GM12873 (cell line): ENCODE measurements at regions not wholly inside any gene's neighbourhood (a gene's known extent, or its start where the extent isn't known, plus 50 kb on each side); places are given as distances from the start of the nearest gene placed in this dataset.

Experiments used
- TF ChIP-seq, protein P1 (sequence below): IDR thresholded peaks from 2 replicates; pipeline ENCODE4 v1.5.1; 2012; ENCODE audit warnings: low read depth, mild to moderate bottlenecking, moderate library complexity, low read length, control low read depth; ENCODE audit not compliant: insufficient read depth; ENCODE audit errors: missing control alignments

DNA sequence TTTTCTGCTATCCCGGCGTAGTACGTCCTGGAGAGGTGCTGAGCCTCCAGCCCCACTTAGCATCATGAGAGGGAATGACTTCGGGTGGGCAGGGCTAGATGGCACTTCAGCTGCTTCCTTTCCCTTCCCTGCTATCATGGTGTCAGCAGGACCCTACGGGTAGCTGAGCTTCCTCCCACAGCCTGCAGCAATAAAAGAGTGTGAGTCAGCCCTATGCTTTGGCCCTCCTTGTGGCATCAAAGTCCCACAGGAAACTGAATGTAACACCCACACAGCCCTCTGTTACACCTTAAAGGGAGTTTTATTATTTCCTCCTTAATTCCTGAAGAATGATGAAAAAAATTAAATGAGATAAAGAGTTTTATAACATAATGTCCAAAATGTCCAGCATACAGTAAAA is 458.1 kb downstream of the RPS24 start:
- TF ChIP-seq, protein P1, sequence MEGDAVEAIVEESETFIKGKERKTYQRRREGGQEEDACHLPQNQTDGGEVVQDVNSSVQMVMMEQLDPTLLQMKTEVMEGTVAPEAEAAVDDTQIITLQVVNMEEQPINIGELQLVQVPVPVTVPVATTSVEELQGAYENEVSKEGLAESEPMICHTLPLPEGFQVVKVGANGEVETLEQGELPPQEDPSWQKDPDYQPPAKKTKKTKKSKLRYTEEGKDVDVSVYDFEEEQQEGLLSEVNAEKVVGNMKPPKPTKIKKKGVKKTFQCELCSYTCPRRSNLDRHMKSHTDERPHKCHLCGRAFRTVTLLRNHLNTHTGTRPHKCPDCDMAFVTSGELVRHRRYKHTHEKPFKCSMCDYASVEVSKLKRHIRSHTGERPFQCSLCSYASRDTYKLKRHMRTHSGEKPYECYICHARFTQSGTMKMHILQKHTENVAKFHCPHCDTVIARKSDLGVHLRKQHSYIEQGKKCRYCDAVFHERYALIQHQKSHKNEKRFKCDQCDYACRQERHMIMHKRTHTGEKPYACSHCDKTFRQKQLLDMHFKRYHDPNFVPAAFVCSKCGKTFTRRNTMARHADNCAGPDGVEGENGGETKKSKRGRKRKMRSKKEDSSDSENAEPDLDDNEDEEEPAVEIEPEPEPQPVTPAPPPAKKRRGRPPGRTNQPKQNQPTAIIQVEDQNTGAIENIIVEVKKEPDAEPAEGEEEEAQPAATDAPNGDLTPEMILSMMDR = no peak

DNA sequence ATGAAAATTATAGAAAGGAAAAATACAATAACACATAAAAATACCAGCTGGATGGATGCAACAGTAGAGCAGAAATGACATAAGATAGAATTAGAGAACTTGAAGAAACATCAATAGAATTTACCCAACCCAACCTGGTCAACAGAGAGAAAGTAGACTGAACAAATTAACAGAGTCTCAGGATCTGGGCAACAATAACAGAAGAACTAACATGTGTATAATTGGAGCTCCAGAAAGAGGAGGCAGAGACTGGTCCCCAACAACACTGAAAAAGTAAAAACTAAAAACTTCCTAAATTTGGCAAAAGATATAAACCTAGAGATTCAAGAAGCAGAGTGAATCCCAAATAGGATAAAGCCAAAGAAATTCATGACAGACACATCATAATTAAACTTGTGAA is 458.8 kb downstream of the RPS24 start:
- TF ChIP-seq, protein P1 = no peak

DNA sequence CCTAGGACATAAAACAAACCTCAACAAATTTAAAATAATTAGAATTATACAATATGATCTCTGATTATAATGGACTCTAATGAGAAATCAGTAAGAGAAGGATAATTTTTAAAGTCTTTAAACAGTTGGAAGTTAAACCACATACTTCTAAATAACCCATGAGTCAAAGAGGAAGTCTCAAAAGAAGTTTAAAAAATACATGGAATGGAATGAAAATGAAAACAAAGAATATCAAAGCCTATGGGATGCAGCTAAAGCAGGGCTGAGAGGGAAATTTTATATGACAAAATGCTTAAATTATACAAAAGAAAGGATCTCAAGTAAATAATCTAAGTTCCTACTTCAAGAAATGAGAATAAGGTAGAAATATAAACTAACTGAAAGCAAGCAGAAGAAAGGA is 460.5 kb downstream of the RPS24 start:
- TF ChIP-seq, protein P1 = no peak

DNA sequence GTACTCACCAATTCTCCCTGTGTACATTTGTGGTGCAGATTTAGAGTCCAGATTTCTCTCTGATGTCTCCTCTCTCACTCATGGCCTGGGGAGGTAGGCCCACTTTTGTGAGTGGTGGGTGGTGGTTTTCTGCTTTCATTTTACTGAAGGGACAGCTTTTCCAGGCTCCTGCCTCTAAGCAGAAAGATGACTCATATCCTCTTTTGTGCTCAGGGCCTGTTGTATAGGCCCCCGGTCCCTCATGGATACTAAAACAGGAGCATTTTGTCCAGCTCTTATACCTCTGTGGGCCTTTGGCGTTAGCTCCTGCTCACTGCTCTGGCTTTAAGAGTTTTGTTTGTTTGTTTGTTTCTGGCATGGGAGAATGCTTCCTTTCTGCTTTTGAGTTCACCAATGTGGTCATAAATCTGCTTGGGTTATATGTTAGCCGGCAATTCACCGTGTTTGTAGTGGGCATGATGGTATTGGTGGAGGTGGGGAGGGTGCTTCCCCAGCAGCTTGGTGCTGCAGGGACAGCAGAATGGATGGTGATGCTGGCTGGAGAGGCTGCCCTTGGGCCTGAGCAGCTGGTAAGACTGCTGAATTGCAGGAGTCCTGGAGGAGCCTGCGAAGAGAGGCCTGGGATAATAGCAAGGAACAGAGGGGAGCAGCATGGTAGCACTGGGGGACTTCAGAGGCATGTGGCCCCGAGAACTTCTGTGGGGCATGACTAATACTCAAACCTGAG is 468.7 kb downstream of the RPS24 start:
- TF ChIP-seq, protein P1 = no peak

DNA sequence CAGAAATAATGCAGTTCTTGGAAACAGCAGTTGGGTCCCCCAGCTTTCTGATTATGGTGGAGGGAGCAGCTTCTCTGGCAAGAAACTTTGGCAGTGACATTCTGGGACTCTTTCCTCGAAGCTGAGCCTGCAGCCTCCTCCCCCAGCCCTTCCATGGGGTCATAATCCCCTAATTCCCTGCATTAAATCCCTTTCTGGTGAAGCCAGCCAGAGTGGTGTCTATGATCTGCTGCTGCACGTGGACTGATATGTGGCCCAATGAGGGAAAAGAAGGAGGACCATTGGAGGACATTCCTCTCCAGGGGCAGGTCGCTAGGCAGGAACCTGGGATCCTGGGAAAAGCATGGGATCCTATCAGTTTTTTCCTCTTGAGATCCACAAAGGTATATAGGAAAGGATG is 470.5 kb downstream of the RPS24 start:
- TF ChIP-seq, protein P1 = no peak

DNA sequence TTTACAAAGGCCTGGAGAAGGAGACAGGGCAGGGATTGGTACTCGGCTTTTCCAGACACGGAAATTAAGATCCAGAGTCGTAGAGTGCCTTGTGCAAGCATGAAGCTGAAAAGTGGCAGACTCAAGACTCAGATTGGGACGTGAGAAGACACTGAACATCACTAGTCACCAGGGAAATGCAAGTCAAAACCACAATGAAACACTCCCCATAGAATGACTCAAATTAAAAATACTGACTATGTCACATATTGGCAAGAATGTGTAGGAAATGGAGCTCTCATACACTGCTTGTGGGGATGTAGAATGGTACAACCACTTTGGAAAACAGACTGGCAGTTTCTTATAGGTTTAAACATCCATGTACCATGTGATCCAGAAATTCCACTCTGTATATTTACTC is 472.0 kb downstream of the RPS24 start:
- TF ChIP-seq, protein P1 = no peak

DNA sequence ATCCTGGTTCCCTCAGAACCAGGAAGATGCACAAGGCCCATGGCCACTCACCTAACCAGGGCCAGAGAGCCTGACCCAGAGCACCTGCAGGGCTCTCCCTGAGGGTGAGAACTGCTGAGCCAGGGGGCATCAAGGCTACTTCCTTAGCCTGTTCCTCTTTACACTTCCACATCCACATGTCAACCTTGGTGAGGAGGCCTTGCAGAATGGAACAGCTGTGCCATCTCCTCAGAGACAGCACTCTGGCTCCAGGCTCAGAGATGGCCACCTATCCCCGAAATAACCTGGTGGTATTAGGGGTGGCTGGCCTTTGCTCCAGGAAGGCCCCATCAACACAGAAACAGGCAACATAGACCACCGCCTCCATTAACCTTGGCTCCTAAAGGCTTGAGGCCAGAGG is 473.0 kb downstream of the RPS24 start:
- TF ChIP-seq, protein P1 = no peak
